Liver (tissue), 8 donors: ENCODE measurements at regions not wholly inside any gene's neighbourhood (a gene's known extent, or its start where the extent isn't known, plus 50 kb on each side); places are given as distances from the start of the nearest gene placed in this dataset.

Source experiments
- DNase-seq: peaks from one replicate; pipeline ENCODE4 v3.0.0-alpha.2; 2017; ENCODE audit warnings: low spot score
- H3K27ac ChIP-seq, 2 donors: one replicate each; pipeline ENCODE4 v1.7.0; 2013; ENCODE audit warnings: inconsistent platforms in 2 of 2, low read length in 2 of 2, control low read depth in 1 of 2, low read depth in 1 of 2, mild to moderate bottlenecking in 1 of 2
- H3K27me3 ChIP-seq, 4 donors: one replicate each; pipeline versions ENCODE4 v1.6.1 to v1.7.0; 2013; ENCODE audit warnings: low read length in 3 of 4, inconsistent platforms in 1 of 4, mild to moderate bottlenecking in 1 of 4, moderate library complexity in 1 of 4; ENCODE audit not compliant: control insufficient read depth in 4 of 4, insufficient read depth in 4 of 4
- H3K36me3 ChIP-seq, 4 donors: one replicate each; pipeline versions ENCODE4 v1.6.1 to v1.7.0; 2013; ENCODE audit warnings: low read length in 3 of 4, mild to moderate bottlenecking in 3 of 4, low read depth in 1 of 4, moderate library complexity in 1 of 4; ENCODE audit not compliant: control insufficient read depth in 4 of 4, insufficient read depth in 3 of 4
- H3K4me1 ChIP-seq, 4 donors: one replicate each; pipeline versions ENCODE4 v1.6.1 to v1.7.0; 2013; ENCODE audit warnings: low read length in 3 of 4, mild to moderate bottlenecking in 3 of 4, moderate library complexity in 1 of 4; ENCODE audit not compliant: control insufficient read depth in 4 of 4, insufficient read depth in 4 of 4
- H3K4me3 ChIP-seq, 3 donors: one replicate each; pipeline versions ENCODE4 v1.6.1 to v1.7.0; 2013; ENCODE audit warnings: low read length in 3 of 3, control low read depth in 1 of 3, low read depth in 1 of 3, mild to moderate bottlenecking in 1 of 3
- H3K9ac ChIP-seq, 2 donors: one replicate each; pipeline ENCODE4 v1.7.0; 2013; ENCODE audit warnings: low read length in 2 of 2, mild to moderate bottlenecking in 2 of 2, moderate library complexity in 2 of 2, control low read depth in 1 of 2, low read depth in 1 of 2
- H3K9me3 ChIP-seq, 4 donors: one replicate each; pipeline versions ENCODE4 v1.6.1 to v1.7.0; 2013; ENCODE audit warnings: low read length in 3 of 4; ENCODE audit not compliant: control insufficient read depth in 4 of 4
- CTCF ChIP-seq: fragments of 150-350 bp; IDR thresholded peaks from 2 replicates; pipeline ENCODE4 v1.5.1; 2017; ENCODE audit warnings: improper control_type of control experiment, low read depth, low read length; ENCODE audit not compliant: missing input control
- EGR1 ChIP-seq, 2 donors: IDR thresholded peaks; 2 replicates each; pipeline ENCODE4 v1.6.1; 2016 to 2018; ENCODE audit warnings: antibody characterized with exemption in 2 of 2, low read depth in 2 of 2
- FOXA1 ChIP-seq: IDR thresholded peaks from 2 replicates; pipeline ENCODE4 v1.6.1; 2016; ENCODE audit warnings: antibody characterized with exemption
- FOXA2 ChIP-seq: IDR thresholded peaks from 2 replicates; pipeline ENCODE4 v1.6.1; 2016; ENCODE audit warnings: antibody characterized with exemption
- GABPA ChIP-seq, 2 donors: IDR thresholded peaks in 1 of 2; conservative IDR thresholded peaks in 1 of 2; 2 replicates each; pipeline ENCODE4 v1.6.1; 2016; ENCODE audit warnings: antibody characterized with exemption in 2 of 2, mild to moderate bottlenecking in 1 of 2, moderate library complexity in 1 of 2
- HNF4A ChIP-seq, 2 donors: conservative IDR thresholded peaks; 2 replicates each; pipeline ENCODE4 v1.6.1; 2016; ENCODE audit warnings: antibody characterized with exemption in 2 of 2, mild to moderate bottlenecking in 2 of 2
- HNF4G ChIP-seq: IDR thresholded peaks from 2 replicates; pipeline ENCODE4 v1.6.1; 2016; ENCODE audit warnings: antibody characterized with exemption
- JUND ChIP-seq, 2 donors: IDR thresholded peaks; 2 replicates each; pipeline ENCODE4 v1.6.1; 2016; ENCODE audit warnings: antibody characterized with exemption in 2 of 2
- NR2F2 ChIP-seq: IDR thresholded peaks from 2 replicates; pipeline ENCODE4 v1.6.1; 2016; ENCODE audit warnings: antibody characterized with exemption
- RAD21 ChIP-seq, 2 donors: IDR thresholded peaks; 2 replicates each; pipeline ENCODE4 v1.6.1; 2016; ENCODE audit warnings: antibody characterized with exemption in 2 of 2, mild to moderate bottlenecking in 2 of 2
- RXRA ChIP-seq, 2 donors: IDR thresholded peaks; 2 replicates each; pipeline ENCODE4 v1.6.1; 2017 to 2018; ENCODE audit warnings: antibody characterized with exemption in 2 of 2, mild to moderate bottlenecking in 1 of 2
- SP1 ChIP-seq: IDR thresholded peaks from 2 replicates; pipeline ENCODE4 v1.6.1; 2018; ENCODE audit warnings: antibody characterized with exemption, mild to moderate bottlenecking
- TAF1 ChIP-seq: conservative IDR thresholded peaks from 2 replicates; pipeline ENCODE4 v1.6.1; 2016; ENCODE audit warnings: antibody characterized with exemption, mild to moderate bottlenecking
- YY1 ChIP-seq: IDR thresholded peaks from 2 replicates; pipeline ENCODE4 v1.6.1; 2016; ENCODE audit warnings: antibody characterized with exemption, mild to moderate bottlenecking
- WGBS: extraction: QIAGEN DNeasy Blood & Tissue Kit; methylation state at CpG from one replicate; pipeline ENCODE4 v1.1.7; 2013; 5-methylcytosine and 5-hydroxymethylcytosine counted together
- TF ChIP-seq, protein P1 (sequence below): IDR thresholded peaks from 2 replicates; pipeline ENCODE4 v1.6.1; 2016; ENCODE audit warnings: antibody characterized with exemption
- TF ChIP-seq, protein P2 (sequence below): IDR thresholded peaks from 2 replicates; pipeline ENCODE4 v1.6.1; 2016; ENCODE audit warnings: antibody characterized with exemption
- TF ChIP-seq, protein P3 (sequence below): IDR thresholded peaks from 2 replicates; pipeline ENCODE4 v1.6.1; 2016; ENCODE audit warnings: antibody characterized with exemption, mild to moderate bottlenecking
- TF ChIP-seq, protein P4 (sequence below): IDR thresholded peaks from 2 replicates; pipeline ENCODE4 v1.6.1; 2016; ENCODE audit warnings: antibody characterized with exemption
- donor health status: healthy.
- donor health status: healthy.
- donor health status: healthy.
- donor health status: healthy.
- donor health status: healthy.

DNA sequence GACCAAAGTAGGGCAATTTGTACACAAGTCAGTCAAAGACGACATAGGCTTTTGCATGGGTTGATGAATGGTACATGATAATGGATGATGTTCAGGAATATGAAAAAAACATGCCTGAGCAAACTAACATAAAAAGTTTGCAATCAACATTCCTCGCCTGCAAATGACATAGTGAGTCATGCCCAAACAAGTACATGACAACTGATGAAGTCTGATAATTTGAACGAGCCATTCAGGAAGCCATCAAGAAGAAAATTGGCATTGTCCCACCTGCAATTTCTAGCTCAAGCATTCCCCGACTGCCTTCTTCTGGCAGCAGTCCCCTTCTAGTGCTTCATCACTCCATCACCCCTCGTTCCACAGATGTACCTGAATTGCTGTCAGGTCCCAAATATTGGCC, 118.4 kb upstream of the NR5A2 start:
- Histone ChIP-seq H3K9ac (no peak overlapping the region), H3K4me1 (peaks cover 0 to 5% (median 0%) of the 10 kb centered on the region in 4 donors), H3K27ac (no peak overlapping the region), H3K36me3 (no peaks in the 10 kb centered on the region), H3K27me3 (no peaks in the 10 kb centered on the region), H3K9me3 (no peaks in the 10 kb centered on the region), H3K4me3 (no peak overlapping the region)
- whole genome bisulfite sequencing: 76% methylated on average over 5 of the region's 5 CpGs
- no peak for DNase-seq
- TF ChIP-seq JUND (IDR thresholded peaks at IDR 0.05): no peak
- TF ChIP-seq FOXA2: no peak
- TF ChIP-seq, protein P1, sequence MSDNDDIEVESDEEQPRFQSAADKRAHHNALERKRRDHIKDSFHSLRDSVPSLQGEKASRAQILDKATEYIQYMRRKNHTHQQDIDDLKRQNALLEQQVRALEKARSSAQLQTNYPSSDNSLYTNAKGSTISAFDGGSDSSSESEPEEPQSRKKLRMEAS: no peak
- no peak for TF ChIP-seq RAD21 (IDR thresholded peaks at IDR 0.05)
- TF ChIP-seq HNF4A (conservative IDR thresholded peaks at IDR 0.05): no peak
- TF ChIP-seq, protein P2, sequence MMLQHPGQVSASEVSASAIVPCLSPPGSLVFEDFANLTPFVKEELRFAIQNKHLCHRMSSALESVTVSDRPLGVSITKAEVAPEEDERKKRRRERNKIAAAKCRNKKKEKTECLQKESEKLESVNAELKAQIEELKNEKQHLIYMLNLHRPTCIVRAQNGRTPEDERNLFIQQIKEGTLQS: no peak
- no peak for TF ChIP-seq YY1
- no peak for TF ChIP-seq EGR1 (IDR thresholded peaks at IDR 0.05; ENCODE audit: low read depth in 2 of 2)
- TF ChIP-seq TAF1: no peak
- no peak for TF ChIP-seq FOXA1
- TF ChIP-seq GABPA (IDR thresholded peaks at IDR 0.05 in 1 of 2, conservative IDR thresholded peaks at IDR 0.05 in 1 of 2): no peak
- TF ChIP-seq, protein P3, sequence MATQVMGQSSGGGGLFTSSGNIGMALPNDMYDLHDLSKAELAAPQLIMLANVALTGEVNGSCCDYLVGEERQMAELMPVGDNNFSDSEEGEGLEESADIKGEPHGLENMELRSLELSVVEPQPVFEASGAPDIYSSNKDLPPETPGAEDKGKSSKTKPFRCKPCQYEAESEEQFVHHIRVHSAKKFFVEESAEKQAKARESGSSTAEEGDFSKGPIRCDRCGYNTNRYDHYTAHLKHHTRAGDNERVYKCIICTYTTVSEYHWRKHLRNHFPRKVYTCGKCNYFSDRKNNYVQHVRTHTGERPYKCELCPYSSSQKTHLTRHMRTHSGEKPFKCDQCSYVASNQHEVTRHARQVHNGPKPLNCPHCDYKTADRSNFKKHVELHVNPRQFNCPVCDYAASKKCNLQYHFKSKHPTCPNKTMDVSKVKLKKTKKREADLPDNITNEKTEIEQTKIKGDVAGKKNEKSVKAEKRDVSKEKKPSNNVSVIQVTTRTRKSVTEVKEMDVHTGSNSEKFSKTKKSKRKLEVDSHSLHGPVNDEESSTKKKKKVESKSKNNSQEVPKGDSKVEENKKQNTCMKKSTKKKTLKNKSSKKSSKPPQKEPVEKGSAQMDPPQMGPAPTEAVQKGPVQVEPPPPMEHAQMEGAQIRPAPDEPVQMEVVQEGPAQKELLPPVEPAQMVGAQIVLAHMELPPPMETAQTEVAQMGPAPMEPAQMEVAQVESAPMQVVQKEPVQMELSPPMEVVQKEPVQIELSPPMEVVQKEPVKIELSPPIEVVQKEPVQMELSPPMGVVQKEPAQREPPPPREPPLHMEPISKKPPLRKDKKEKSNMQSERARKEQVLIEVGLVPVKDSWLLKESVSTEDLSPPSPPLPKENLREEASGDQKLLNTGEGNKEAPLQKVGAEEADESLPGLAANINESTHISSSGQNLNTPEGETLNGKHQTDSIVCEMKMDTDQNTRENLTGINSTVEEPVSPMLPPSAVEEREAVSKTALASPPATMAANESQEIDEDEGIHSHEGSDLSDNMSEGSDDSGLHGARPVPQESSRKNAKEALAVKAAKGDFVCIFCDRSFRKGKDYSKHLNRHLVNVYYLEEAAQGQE: no peak
- no peak for TF ChIP-seq NR2F2
- TF ChIP-seq, protein P4, sequence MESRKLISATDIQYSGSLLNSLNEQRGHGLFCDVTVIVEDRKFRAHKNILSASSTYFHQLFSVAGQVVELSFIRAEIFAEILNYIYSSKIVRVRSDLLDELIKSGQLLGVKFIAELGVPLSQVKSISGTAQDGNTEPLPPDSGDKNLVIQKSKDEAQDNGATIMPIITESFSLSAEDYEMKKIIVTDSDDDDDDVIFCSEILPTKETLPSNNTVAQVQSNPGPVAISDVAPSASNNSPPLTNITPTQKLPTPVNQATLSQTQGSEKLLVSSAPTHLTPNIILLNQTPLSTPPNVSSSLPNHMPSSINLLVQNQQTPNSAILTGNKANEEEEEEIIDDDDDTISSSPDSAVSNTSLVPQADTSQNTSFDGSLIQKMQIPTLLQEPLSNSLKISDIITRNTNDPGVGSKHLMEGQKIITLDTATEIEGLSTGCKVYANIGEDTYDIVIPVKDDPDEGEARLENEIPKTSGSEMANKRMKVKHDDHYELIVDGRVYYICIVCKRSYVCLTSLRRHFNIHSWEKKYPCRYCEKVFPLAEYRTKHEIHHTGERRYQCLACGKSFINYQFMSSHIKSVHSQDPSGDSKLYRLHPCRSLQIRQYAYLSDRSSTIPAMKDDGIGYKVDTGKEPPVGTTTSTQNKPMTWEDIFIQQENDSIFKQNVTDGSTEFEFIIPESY: no peak
- TF ChIP-seq HNF4G: no peak
- no peak for TF ChIP-seq CTCF
- TF ChIP-seq RXRA (IDR thresholded peaks at IDR 0.05): no peak
- no peak for TF ChIP-seq SP1
